GM20000 (cell line): ENCODE measurements at regions not wholly inside any gene's neighbourhood (a gene's known extent, or its start where the extent isn't known, plus 50 kb on each side); places are given as distances from the start of the nearest gene placed in this dataset.

Source experiments
- DNase-seq: peaks from one replicate; pipeline ENCODE4 v3.0.0; 2012; ENCODE audit warnings: low spot score
- CTCF ChIP-seq: IDR thresholded peaks from 2 replicates; pipeline ENCODE4 v1.5.1; 2012; ENCODE audit warnings: mild to moderate bottlenecking, control low read depth; ENCODE audit errors: extremely low read depth, missing control alignments

- TF ChIP-seq CTCF: no peak
- no peak for DNase-seq
These were observed 132.7 kb upstream of the RAG2 start for GRCh38 chr11:36730761-36731160.

- no peak for DNase-seq
- TF ChIP-seq CTCF: no peak
These were observed 131.8 kb upstream of the RAG2 start for GRCh38 chr11:36729825-36730224.

GRCh38 chr11:36726420-36726819, 128.4 kb upstream of the RAG2 start:
- no peak for TF ChIP-seq CTCF
- no peak for DNase-seq

- no peak for TF ChIP-seq CTCF
- DNase-seq: peak; percentile 18
These were observed 126.8 kb upstream of the RAG2 start for GRCh38 chr11:36724742-36725385.

- no peak for DNase-seq
- no peak for TF ChIP-seq CTCF
These were observed 124.4 kb upstream of the RAG2 start for GRCh38 chr11:36722421-36722820.

- TF ChIP-seq CTCF: no peak
- no peak for DNase-seq
These were observed 121.5 kb upstream of the RAG2 start for GRCh38 chr11:36719358-36720107.

GRCh38 chr11:36718451-36718850, 120.4 kb upstream of the RAG2 start:
- DNase-seq: no peak
- no peak for TF ChIP-seq CTCF
